ENCODE measurements at regions not wholly inside any gene's neighbourhood (a gene's known extent, or its start where the extent isn't known, plus 50 kb on each side); places are given as distances from the start of the nearest gene placed in this dataset.

DNA sequence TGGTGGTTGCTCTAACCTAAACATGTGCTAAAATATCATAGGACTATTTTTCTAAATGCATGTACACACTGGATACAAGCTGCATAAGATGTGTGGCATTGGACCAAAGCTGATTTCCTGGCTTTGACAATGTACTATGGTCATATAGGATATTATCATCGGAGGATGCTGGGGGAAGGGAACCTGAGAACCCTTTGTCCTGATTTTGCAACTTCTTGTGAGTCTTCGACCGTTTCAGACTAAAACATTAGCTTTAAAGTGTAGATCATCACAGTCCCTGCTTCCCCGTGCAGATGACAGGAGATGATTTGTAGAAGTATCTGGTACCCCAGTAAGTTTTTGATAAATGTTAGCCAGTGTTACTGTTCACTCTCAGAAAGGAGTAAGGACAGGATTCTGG lies 554.7 kb downstream of the MIAT start:
- H3K36me3 ChIP-seq: no peaks in the 10 kb centered on the region
- H3K27ac ChIP-seq (replicated peaks): peak overlapping the region; percentile 63
- intact Hi-C loops (cut with micrococcal nuclease): no loop called here

DNA sequence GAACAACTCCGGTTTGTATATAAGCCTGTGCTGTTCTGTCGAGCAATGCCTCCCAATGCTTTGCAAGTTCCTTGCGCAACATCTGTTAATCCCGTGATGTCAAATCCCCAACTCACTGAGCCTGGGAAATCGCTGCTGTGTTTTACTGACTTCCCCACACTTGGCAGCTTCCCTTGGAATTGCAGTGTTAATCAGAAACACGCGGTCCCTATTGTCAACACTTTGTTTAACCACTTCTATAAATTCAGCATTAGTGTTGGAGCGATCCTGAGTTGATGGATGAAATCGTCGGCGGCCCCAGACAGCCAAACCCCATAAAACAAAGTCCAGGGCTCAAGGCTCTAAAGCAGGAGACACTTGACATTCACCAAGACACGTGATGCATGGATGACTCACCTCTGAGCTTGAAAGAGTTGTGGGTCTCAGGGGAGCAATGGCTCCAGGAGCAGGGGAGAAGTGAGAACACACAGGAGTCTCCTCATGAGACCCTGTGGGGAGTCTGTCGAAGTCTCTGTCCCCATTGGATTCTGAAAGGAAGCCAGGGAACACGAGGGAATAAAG lies 555.3 kb downstream of the MIAT start:
- Histone ChIP-seq H3K4me3 (no peak overlapping the region), H3K27me3 (ENCODE audit: low read depth) (peaks cover 90% of the 10 kb centered on the region), H3K9me3 (replicated peaks) (no peaks in the 10 kb centered on the region), H3K27ac (replicated peaks) (peak overlapping the region; percentile 77), H3K4me1 (peaks cover 25% of the 10 kb centered on the region), H3K36me3 (no peaks in the 10 kb centered on the region)
- TF ChIP-seq, protein P1, sequence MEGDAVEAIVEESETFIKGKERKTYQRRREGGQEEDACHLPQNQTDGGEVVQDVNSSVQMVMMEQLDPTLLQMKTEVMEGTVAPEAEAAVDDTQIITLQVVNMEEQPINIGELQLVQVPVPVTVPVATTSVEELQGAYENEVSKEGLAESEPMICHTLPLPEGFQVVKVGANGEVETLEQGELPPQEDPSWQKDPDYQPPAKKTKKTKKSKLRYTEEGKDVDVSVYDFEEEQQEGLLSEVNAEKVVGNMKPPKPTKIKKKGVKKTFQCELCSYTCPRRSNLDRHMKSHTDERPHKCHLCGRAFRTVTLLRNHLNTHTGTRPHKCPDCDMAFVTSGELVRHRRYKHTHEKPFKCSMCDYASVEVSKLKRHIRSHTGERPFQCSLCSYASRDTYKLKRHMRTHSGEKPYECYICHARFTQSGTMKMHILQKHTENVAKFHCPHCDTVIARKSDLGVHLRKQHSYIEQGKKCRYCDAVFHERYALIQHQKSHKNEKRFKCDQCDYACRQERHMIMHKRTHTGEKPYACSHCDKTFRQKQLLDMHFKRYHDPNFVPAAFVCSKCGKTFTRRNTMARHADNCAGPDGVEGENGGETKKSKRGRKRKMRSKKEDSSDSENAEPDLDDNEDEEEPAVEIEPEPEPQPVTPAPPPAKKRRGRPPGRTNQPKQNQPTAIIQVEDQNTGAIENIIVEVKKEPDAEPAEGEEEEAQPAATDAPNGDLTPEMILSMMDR (IDR thresholded peaks at IDR 0.05; ENCODE audit: borderline replicate concordance): no peak
- DNase-seq: peak; percentile 33
- intact Hi-C loops (cut with micrococcal nuclease): no loop called here

More for the DNA sequence above, 554.7 kb downstream of the MIAT start:
- H3K9me3 ChIP-seq (replicated peaks): no peaks in the 10 kb centered on the region
- H3K27me3 ChIP-seq (ENCODE audit: low read depth): peaks cover 90% of the 10 kb centered on the region
- peaks cover 23% of the 10 kb centered on the region for H3K4me1 ChIP-seq
- H3K4me3 ChIP-seq: no peak overlapping the region
- no peak for DNase-seq
- TF ChIP-seq, protein P1 (IDR thresholded peaks at IDR 0.05; ENCODE audit: borderline replicate concordance): no peak

DNA sequence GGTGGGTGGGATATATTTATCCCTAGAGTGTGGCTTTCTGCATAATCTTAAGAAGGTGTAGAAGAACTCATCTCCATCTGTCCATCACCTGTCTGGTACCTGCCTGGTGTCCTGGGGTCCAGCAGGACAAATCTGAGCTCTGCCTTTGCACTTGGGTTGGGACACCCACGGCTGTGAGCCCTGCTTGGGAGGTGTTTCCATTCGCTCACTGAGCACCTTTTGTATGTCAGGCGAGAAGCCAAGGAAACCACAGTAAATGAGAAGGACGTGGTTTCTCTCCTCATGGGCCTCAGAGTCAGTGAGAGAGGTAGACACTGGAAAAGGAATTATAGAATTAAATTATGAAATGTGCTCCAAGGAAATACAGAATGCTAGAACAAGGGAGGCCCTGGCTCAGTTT lies 555.9 kb downstream of the MIAT start:
- DNase-seq: no peak
- no peaks in the 10 kb centered on the region for H3K9me3 ChIP-seq (replicated peaks)
- no peak overlapping the region for H3K4me3 ChIP-seq
- intact Hi-C loops (cut with micrococcal nuclease): no loop called here
- TF ChIP-seq, protein P1 (IDR thresholded peaks at IDR 0.05; ENCODE audit: borderline replicate concordance): no peak
- H3K36me3 ChIP-seq: no peaks in the 10 kb centered on the region
- peaks cover 90% of the 10 kb centered on the region for H3K27me3 ChIP-seq (ENCODE audit: low read depth)
- peaks cover 28% of the 10 kb centered on the region for H3K4me1 ChIP-seq
- peak overlapping the region; percentile 77 for H3K27ac ChIP-seq (replicated peaks)

DNA sequence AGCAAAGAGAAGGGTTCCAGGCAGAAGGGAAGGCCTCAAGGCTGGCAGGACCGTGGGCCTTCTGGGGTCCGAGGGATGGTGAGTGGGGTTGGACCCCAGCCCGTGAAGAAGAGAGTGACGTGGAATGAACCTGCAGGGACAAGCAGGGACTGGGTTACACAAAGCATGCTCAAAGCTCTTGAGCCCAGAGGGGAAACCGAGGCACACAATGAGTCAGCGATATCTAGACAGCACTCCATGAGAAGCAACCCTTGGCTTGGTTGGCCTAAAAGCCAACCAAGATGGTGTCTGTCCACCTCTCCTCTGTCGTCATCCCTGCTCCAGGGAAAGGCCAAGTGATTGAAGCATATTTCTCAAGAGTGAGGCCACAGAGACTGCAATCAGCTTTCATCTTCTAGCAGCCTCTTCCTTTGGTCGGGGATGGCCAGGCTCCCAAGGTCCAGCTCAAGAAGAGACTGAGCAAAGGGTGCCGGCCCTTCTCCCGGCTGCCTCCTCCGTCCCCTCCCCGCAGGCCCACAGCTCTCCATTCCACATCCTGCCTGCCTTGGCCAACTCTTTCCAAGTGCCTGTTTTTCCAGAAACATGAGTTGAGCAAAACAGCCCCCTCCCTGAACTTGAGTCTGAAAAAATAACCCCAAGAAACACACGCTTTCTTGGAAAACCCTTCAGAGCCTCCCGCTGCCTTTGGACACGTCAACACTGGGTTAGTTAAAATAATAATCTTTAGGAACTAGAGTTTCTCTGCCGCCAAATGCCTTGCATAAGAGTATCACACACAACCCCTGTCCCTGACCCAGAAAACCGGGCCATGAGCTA lies 556.6 kb downstream of the MIAT start:
- intact Hi-C loops (cut with micrococcal nuclease): no loop called here
- Histone ChIP-seq H3K36me3 (no peaks in the 10 kb centered on the region), H3K27me3 (ENCODE audit: low read depth) (peaks cover 91% of the 10 kb centered on the region), H3K27ac (replicated peaks) (peak overlapping the region; percentile 77), H3K9me3 (replicated peaks) (no peaks in the 10 kb centered on the region), H3K4me3 (no peak overlapping the region), H3K4me1 (peaks cover 30% of the 10 kb centered on the region)
- TF ChIP-seq, protein P1 (IDR thresholded peaks at IDR 0.05; ENCODE audit: borderline replicate concordance): no peak
- peak; percentile 77 for DNase-seq

DNA sequence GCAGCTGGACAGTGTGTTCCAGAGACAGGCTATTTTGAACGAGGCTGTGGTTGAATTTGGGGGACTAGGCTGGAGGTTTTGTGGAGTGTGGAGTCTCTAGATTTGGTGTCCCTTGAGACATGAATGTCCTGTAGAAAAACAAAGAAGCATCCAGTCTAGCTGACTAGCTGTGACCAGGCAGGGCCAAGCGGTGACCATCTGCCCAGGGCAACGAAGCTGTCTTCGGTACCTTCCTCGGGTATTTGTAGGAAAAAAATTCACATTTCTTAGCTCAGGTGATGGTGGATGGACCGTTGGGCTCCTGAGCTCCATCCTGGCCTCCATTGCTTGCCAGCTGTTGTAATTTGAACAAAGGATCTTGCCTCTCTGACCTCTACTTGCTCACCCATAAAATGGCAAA lies 557.3 kb downstream of the MIAT start:
- intact Hi-C loops (cut with micrococcal nuclease): no loop called here
- no peaks in the 10 kb centered on the region for H3K36me3 ChIP-seq
- TF ChIP-seq, protein P1 (IDR thresholded peaks at IDR 0.05; ENCODE audit: borderline replicate concordance): no peak
- no peak for DNase-seq
- peaks cover 89% of the 10 kb centered on the region for H3K27me3 ChIP-seq (ENCODE audit: low read depth)
- no peak overlapping the region for H3K4me3 ChIP-seq
- peaks cover 33% of the 10 kb centered on the region for H3K4me1 ChIP-seq
- no peaks in the 10 kb centered on the region for H3K9me3 ChIP-seq (replicated peaks)
- H3K27ac ChIP-seq (replicated peaks): peak overlapping the region; percentile 77

All from left ventricle myocardium inferior (tissue), 1 donor.